HCT116 (cell line): ENCODE measurements at regions not wholly inside any gene's neighbourhood (a gene's known extent, or its start where the extent isn't known, plus 50 kb on each side); places are given as distances from the start of the nearest gene placed in this dataset.

Experiments used
- ATAC-seq: fragments of 200-7000 bp; cut with Tn5 transposase; 2 replicates; pipeline ENCODE4 v1.9.1; 2020; ENCODE audit warnings: mild to moderate bottlenecking, moderate library complexity
- BruUV-seq: library from RNA; stranded (reverse); fragments of 400-500 nt; replicated peaks from 2 replicates; lab custom pipeline; 2021; lab: Mats Ljungman, UMichigan
- CTCF ChIA-PET: fragments of 300-600 bp; sonication (Branson Sonifier 250); formaldehyde crosslinking; loops from one replicate; lab custom pipeline; 2021; ENCODE audit warnings: antibody characterized with exemption; lab: Charles Lee
- POLR2A ChIA-PET: fragments of 300-600, 350-600 bp; sonication (Branson Sonifier 250); formaldehyde crosslinking; loops from one replicate; lab custom pipeline; 2021; ENCODE audit warnings: antibody characterized with exemption; lab: Charles Lee
- RAD21 ChIA-PET, 2 experiments: fragments of 300-600 bp; sonication (Branson Sonifier 250); formaldehyde crosslinking; loops; one replicate each; lab custom pipeline; 2023; ENCODE audit warnings: low total read pairs in 2 of 2; ENCODE audit not compliant: uncharacterized antibody in 2 of 2, unreplicated experiment in 2 of 2, low non-redundant PET in 1 of 2; lab: Charles Lee
- DNase-seq: peaks from one replicate; pipeline ENCODE4 v3.0.0-alpha.2; 2010; ENCODE audit warnings: low read depth, low spot score
- H2AFZ ChIP-seq: fragments of 200-600 bp; shearing (Covaris generic), sonication (generic); 2 replicates; pipeline ENCODE4 v1.6.1; 2017; ENCODE audit warnings: low read depth, mixed run types, mixed read lengths, antibody characterized with exemption, low read length; ENCODE audit not compliant: poor library complexity, severe bottlenecking
- H3K27ac ChIP-seq: 2 replicates; pipeline ENCODE4 v1.5.1; 2012; ENCODE audit warnings: low read depth, low read length
- H3K27me3 ChIP-seq: fragments of 200-600 bp; sonication (generic); 2 replicates; pipeline ENCODE4 v1.6.1; 2016; ENCODE audit warnings: mixed run types, low read length, mixed read lengths; ENCODE audit not compliant: insufficient read depth
- H3K36me3 ChIP-seq, 2 experiments: fragments of 200-500 bp in 1 of 2; fragments of 200-600 bp in 1 of 2; sonication (Bioruptor generic) in 1 of 2; sonication (generic) in 1 of 2; 2 replicates each; pipeline versions ENCODE4 v1.5.1 to v1.6.1; 2014 to 2016; ENCODE audit warnings: low read length in 2 of 2, inconsistent platforms in 1 of 2, mixed read lengths in 1 of 2, mixed run types in 1 of 2; ENCODE audit not compliant: insufficient read depth in 2 of 2, control insufficient read depth in 1 of 2
- H3K4me1 ChIP-seq, 2 experiments: fragments of 200-600 bp in 1 of 2; sonication (generic) in 1 of 2; 2 replicates each; pipeline versions ENCODE4 v1.5.1 to v1.6.1; 2012 to 2017; ENCODE audit warnings: low read length in 2 of 2, inconsistent platforms in 1 of 2, mild to moderate bottlenecking in 1 of 2, mixed read lengths in 1 of 2, mixed run types in 1 of 2, moderate library complexity in 1 of 2; ENCODE audit not compliant: insufficient read depth in 2 of 2, control insufficient read depth in 1 of 2
- H3K4me2 ChIP-seq: fragments of 200-600 bp; sonication (generic); 2 replicates; pipeline ENCODE4 v1.6.1; 2017; ENCODE audit warnings: mixed run types, low read length, mixed read lengths
- H3K4me3 ChIP-seq, 2 experiments: fragments of 200-600 bp in 1 of 2; sonication (generic) in 1 of 2; replicated peaks in 1 of 2; 2 replicates each; pipeline ENCODE4 v1.5.1; 2011 to 2016; ENCODE audit warnings: low read length in 2 of 2, control low read depth in 1 of 2, low read depth in 1 of 2, mild to moderate bottlenecking in 1 of 2, mixed read lengths in 1 of 2, mixed run types in 1 of 2
- H3K79me2 ChIP-seq: fragments of 200-600 bp; sonication (generic); 2 replicates; pipeline ENCODE4 v1.6.1; 2017; ENCODE audit warnings: mild to moderate bottlenecking, mixed run types, low read length, moderate library complexity, mixed read lengths; ENCODE audit not compliant: insufficient read depth
- H3K9ac ChIP-seq: fragments of 200-600 bp; sonication (generic); 2 replicates; pipeline ENCODE4 v1.6.1; 2016; ENCODE audit warnings: low read length, mixed read lengths
- H3K9me2 ChIP-seq: fragments of 200-600 bp; sonication (generic), shearing (Covaris generic); 2 replicates; pipeline ENCODE4 v1.6.1; 2017; ENCODE audit warnings: mixed run types, mild to moderate bottlenecking, moderate library complexity; ENCODE audit not compliant: insufficient read depth
- H3K9me3 ChIP-seq, 2 experiments: fragments of 200-500 bp in 1 of 2; fragments of 200-600 bp in 1 of 2; sonication (Bioruptor generic) in 1 of 2; sonication (generic) in 1 of 2; 2 replicates each; pipeline ENCODE4 v1.6.1; 2014 to 2017; ENCODE audit warnings: low read length in 2 of 2, mixed read lengths in 2 of 2, inconsistent platforms in 1 of 2, low read depth in 1 of 2, mild to moderate bottlenecking in 1 of 2, mixed run types in 1 of 2, moderate library complexity in 1 of 2; ENCODE audit not compliant: control insufficient read depth in 1 of 2, insufficient read depth in 1 of 2
- H4K20me1 ChIP-seq: fragments of 200-600 bp; sonication (generic), shearing (Covaris generic); 2 replicates; pipeline ENCODE4 v1.6.1; 2017; ENCODE audit warnings: mixed run types, mild to moderate bottlenecking, moderate library complexity; ENCODE audit not compliant: insufficient read depth
- CBX3 ChIP-seq: IDR thresholded peaks from 2 replicates; pipeline ENCODE4 v1.6.1; 2012; ENCODE audit warnings: low read depth
- ELF1 ChIP-seq: IDR thresholded peaks from 2 replicates; pipeline ENCODE4 v1.6.1; 2012; ENCODE audit warnings: low read depth, borderline replicate concordance
- EZH2phosphoT487 ChIP-seq: fragments of 200-600 bp; IDR thresholded peaks from 2 replicates; pipeline ENCODE4 v1.6.1; 2018; ENCODE audit warnings: antibody characterized with exemption, borderline replicate concordance
- JUND ChIP-seq: IDR thresholded peaks from 2 replicates; pipeline ENCODE4 v1.6.1; 2012
- POLR2A ChIP-seq: IDR thresholded peaks from 2 replicates; pipeline ENCODE4 v1.7.0; 2011; ENCODE audit warnings: borderline replicate concordance; ENCODE audit not compliant: insufficient read depth, insufficient read length; ENCODE audit errors: extremely low read depth
- POLR2AphosphoS5 ChIP-seq: IDR thresholded peaks from 2 replicates; pipeline ENCODE4 v1.6.1; 2011; ENCODE audit warnings: mild to moderate bottlenecking, low read depth, low read length, moderate library complexity
- SRF ChIP-seq: IDR thresholded peaks from 2 replicates; pipeline ENCODE4 v1.6.1; 2012; ENCODE audit warnings: low read depth
- TCF7L2 ChIP-seq: IDR thresholded peaks from 2 replicates; pipeline ENCODE4 v1.7.0; 2011; ENCODE audit warnings: borderline replicate concordance, inconsistent platforms; ENCODE audit not compliant: insufficient read depth, insufficient read length; ENCODE audit errors: extremely low read depth
- YY1 ChIP-seq: IDR thresholded peaks from 2 replicates; pipeline ENCODE4 v1.6.1; 2011; ENCODE audit warnings: low read length, low read depth, moderate library complexity, mild to moderate bottlenecking; ENCODE audit not compliant: insufficient replicate concordance; ENCODE audit errors: extremely low read depth
- ZNF274 ChIP-seq: fragments of 200-500 bp; sonication (Bioruptor generic); IDR thresholded peaks from 2 replicates; pipeline ENCODE4 v1.6.1; 2014; ENCODE audit warnings: mild to moderate bottlenecking, low read depth, low read length, inconsistent platforms
- intact Hi-C: fragments of 100-400 bp; cut with micrococcal nuclease; formaldehyde crosslinking; loops from 2 replicates; pipeline ENCODE4 v1.10.0; 2022
- TF ChIP-seq, protein P1 (sequence below): IDR thresholded peaks from 2 replicates; pipeline ENCODE4 v1.6.1; 2011; ENCODE audit warnings: mild to moderate bottlenecking, low read length, moderate library complexity; ENCODE audit not compliant: insufficient replicate concordance; ENCODE audit errors: extremely low read depth
- TF ChIP-seq, protein P2 (sequence below), 3 experiments: fragments of 200-600 bp in 1 of 3; sonication (generic) in 1 of 3; IDR thresholded peaks in 2 of 3; conservative IDR thresholded peaks in 1 of 3; 2 replicates each; pipeline ENCODE4 v1.5.1; 2012 to 2017; ENCODE audit warnings: low read depth in 2 of 3, low read length in 2 of 3, antibody characterized with exemption in 1 of 3, borderline replicate concordance in 1 of 3, control low read depth in 1 of 3, mild to moderate bottlenecking in 1 of 3, mixed read lengths in 1 of 3, mixed run types in 1 of 3, moderate library complexity in 1 of 3; ENCODE audit not compliant: insufficient read depth in 1 of 3
- TF ChIP-seq, protein P3 (sequence below): IDR thresholded peaks from 2 replicates; pipeline ENCODE4 v1.6.1; 2012

DNA sequence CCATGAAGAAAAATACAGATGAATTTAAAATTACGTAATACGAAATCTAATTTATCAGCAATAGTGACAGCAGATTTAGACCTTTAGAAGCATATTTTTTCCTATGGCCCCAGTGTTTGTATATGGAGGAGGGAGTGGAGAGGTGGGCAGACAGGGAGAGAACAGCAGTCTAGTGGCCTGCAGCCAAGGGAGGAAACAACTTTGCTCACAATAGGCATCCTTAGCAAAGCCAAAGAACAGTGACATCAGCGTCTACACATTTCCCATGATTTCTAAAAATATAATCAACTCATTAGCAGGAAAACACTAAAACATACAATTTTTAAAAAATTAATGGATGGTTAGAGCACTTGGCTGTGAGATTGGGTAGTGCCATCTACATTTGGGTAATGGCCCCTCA, 622.6 kb upstream of the ATP2B1 start:
- no peaks in the 10 kb centered on the region for H3K9me2 ChIP-seq
- no peak overlapping the region for H2AFZ ChIP-seq
- BruUV-seq, result no TSS peak
- no peaks in the 10 kb centered on the region for H3K9me3 ChIP-seq
- POLR2A ChIA-PET, result no interaction called here
- RAD21 ChIA-PET, result no interaction called here
- CTCF ChIA-PET, result no interaction called here
- DNase-seq (no peak), ATAC-seq (no peak)
- no peaks in the 10 kb centered on the region for H3K79me2 ChIP-seq
- no peak overlapping the region for H3K27ac ChIP-seq
- no peaks in the 10 kb centered on the region for H3K36me3 ChIP-seq
- no peaks in the 10 kb centered on the region for H3K27me3 ChIP-seq
- no peaks in the 10 kb centered on the region for H3K4me1 ChIP-seq
- intact Hi-C loops, result no loop called here
- no peaks in the 10 kb centered on the region for H4K20me1 ChIP-seq
- H3K9ac ChIP-seq, result no peak overlapping the region
- H3K4me3 ChIP-seq, result no peak overlapping the region
- no peak for TF ChIP-seq CBX3
- TF ChIP-seq, protein P1, sequence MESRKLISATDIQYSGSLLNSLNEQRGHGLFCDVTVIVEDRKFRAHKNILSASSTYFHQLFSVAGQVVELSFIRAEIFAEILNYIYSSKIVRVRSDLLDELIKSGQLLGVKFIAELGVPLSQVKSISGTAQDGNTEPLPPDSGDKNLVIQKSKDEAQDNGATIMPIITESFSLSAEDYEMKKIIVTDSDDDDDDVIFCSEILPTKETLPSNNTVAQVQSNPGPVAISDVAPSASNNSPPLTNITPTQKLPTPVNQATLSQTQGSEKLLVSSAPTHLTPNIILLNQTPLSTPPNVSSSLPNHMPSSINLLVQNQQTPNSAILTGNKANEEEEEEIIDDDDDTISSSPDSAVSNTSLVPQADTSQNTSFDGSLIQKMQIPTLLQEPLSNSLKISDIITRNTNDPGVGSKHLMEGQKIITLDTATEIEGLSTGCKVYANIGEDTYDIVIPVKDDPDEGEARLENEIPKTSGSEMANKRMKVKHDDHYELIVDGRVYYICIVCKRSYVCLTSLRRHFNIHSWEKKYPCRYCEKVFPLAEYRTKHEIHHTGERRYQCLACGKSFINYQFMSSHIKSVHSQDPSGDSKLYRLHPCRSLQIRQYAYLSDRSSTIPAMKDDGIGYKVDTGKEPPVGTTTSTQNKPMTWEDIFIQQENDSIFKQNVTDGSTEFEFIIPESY, result no peak
- TF ChIP-seq JUND, result no peak
- TF ChIP-seq TCF7L2, result no peak
- TF ChIP-seq ELF1, result no peak
- TF ChIP-seq, protein P2, sequence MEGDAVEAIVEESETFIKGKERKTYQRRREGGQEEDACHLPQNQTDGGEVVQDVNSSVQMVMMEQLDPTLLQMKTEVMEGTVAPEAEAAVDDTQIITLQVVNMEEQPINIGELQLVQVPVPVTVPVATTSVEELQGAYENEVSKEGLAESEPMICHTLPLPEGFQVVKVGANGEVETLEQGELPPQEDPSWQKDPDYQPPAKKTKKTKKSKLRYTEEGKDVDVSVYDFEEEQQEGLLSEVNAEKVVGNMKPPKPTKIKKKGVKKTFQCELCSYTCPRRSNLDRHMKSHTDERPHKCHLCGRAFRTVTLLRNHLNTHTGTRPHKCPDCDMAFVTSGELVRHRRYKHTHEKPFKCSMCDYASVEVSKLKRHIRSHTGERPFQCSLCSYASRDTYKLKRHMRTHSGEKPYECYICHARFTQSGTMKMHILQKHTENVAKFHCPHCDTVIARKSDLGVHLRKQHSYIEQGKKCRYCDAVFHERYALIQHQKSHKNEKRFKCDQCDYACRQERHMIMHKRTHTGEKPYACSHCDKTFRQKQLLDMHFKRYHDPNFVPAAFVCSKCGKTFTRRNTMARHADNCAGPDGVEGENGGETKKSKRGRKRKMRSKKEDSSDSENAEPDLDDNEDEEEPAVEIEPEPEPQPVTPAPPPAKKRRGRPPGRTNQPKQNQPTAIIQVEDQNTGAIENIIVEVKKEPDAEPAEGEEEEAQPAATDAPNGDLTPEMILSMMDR (IDR thresholded peaks at IDR 0.05 in 2 of 3, conservative IDR thresholded peaks at IDR 0.05 in 1 of 3; ENCODE audit: borderline replicate concordance in 1 of 3, insufficient read depth in 1 of 3, low read depth in 2 of 3, low read length in 2 of 3), result no peak
- TF ChIP-seq POLR2AphosphoS5, result no peak
- TF ChIP-seq SRF, result no peak
- TF ChIP-seq ZNF274, result no peak
- no peak for TF ChIP-seq POLR2A
- no peak for TF ChIP-seq EZH2phosphoT487
- TF ChIP-seq, protein P3, sequence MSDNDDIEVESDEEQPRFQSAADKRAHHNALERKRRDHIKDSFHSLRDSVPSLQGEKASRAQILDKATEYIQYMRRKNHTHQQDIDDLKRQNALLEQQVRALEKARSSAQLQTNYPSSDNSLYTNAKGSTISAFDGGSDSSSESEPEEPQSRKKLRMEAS, result no peak
- no peak for TF ChIP-seq YY1
- H3K4me2 ChIP-seq, result no peak overlapping the region
